GM12865 (cell line): ENCODE measurements at regions not wholly inside any gene's neighbourhood (a gene's known extent, or its start where the extent isn't known, plus 50 kb on each side); places are given as distances from the start of the nearest gene placed in this dataset.

Experiments
- DNase-seq: peaks from one replicate; pipeline ENCODE4 v3.0.0; 2010; ENCODE audit warnings: low read depth
- H3K4me3 ChIP-seq: 2 replicates; pipeline ENCODE4 v1.5.1; 2011; ENCODE audit warnings: mild to moderate bottlenecking, low read depth, low read length, control low read depth
- CTCF ChIP-seq: IDR thresholded peaks from 2 replicates; pipeline ENCODE4 v1.5.1; 2011; ENCODE audit warnings: low read length, control low read depth, low read depth, inconsistent platforms; ENCODE audit not compliant: insufficient read depth; ENCODE audit errors: missing control alignments

GRCh38 chr6:106765496-106765895 lies 136.1 kb downstream of the QRSL1 start:
- DNase-seq: no peak
- TF ChIP-seq CTCF: no peak
- no peak overlapping the region for H3K4me3 ChIP-seq

- no peak for TF ChIP-seq CTCF
- H3K4me3 ChIP-seq: no peak overlapping the region
- no peak for DNase-seq
These were observed 135.1 kb downstream of the QRSL1 start for GRCh38 chr6:106764353-106764980.

GRCh38 chr6:106763361-106763760 lies 134.0 kb downstream of the QRSL1 start:
- DNase-seq: peak; percentile 29
- no peak overlapping the region for H3K4me3 ChIP-seq
- no peak for TF ChIP-seq CTCF

- TF ChIP-seq CTCF: no peak
- no peak for DNase-seq
These were observed 131.8 kb downstream of the QRSL1 start for GRCh38 chr6:106761160-106761559.

GRCh38 chr6:106759112-106759511 lies 129.7 kb downstream of the QRSL1 start:
- TF ChIP-seq CTCF: no peak

More at GRCh38 chr6:106761160-106761559, 131.8 kb downstream of the QRSL1 start:
- H3K4me3 ChIP-seq: no peak overlapping the region

GRCh38 chr6:106757722-106758467 lies 128.5 kb downstream of the QRSL1 start:
- no peak overlapping the region for H3K4me3 ChIP-seq
- no peak for TF ChIP-seq CTCF

More at GRCh38 chr6:106759112-106759511, 129.7 kb downstream of the QRSL1 start:
- H3K4me3 ChIP-seq: no peak overlapping the region
- DNase-seq: no peak

More at GRCh38 chr6:106757722-106758467, 128.5 kb downstream of the QRSL1 start:
- DNase-seq: peak; percentile 9
